ENCODE measurements at regions not wholly inside any gene's neighbourhood (a gene's known extent, or its start where the extent isn't known, plus 50 kb on each side); places are given as distances from the start of the nearest gene placed in this dataset.

GRCh38 chr18:40707797-40708196, 1247.2 kb upstream of the PIK3C3 start (continued):
- no peak for TF ChIP-seq ZNF687 (IDR thresholded peaks at IDR 0.05)
- no peak for TF ChIP-seq MXI1 (IDR thresholded peaks at IDR 0.05; ENCODE audit: low read depth, low read length)
- TF ChIP-seq MTA2 (IDR thresholded peaks at IDR 0.05; ENCODE audit: low read depth), result no peak
- TF ChIP-seq ATF3 (IDR thresholded peaks at IDR 0.05; ENCODE audit: borderline replicate concordance, extremely low read depth, low read depth, low read length), result no peak
- no peak for TF ChIP-seq RELB (IDR thresholded peaks at IDR 0.05; ENCODE audit: low read depth)

GRCh38 chr18:40698129-40698528, 1256.9 kb upstream of the PIK3C3 start:
- SMC1A ChIA-PET (ENCODE audit: uncharacterized antibody, unreplicated experiment), result no interaction called here
- TF ChIP-seq RUNX3 (IDR thresholded peaks at IDR 0.05; ENCODE audit: low read length), result no peak
- TF ChIP-seq ZNF207 (IDR thresholded peaks at IDR 0.05; ENCODE audit: borderline replicate concordance), result no peak
- no peak for TF ChIP-seq ELK1 (IDR thresholded peaks at IDR 0.05; ENCODE audit: low read depth, low read length)
- no peak for TF ChIP-seq EZH2 (IDR thresholded peaks at IDR 0.05; ENCODE audit: borderline replicate concordance, control insufficient read depth, low read depth, low read length)
- no peak for TF ChIP-seq ATF7 (IDR thresholded peaks at IDR 0.05; ENCODE audit: low read depth)
- no peak for TF ChIP-seq TARDBP (IDR thresholded peaks at IDR 0.05; ENCODE audit: borderline replicate concordance)
- no peak for TF ChIP-seq HDGF (IDR thresholded peaks at IDR 0.05)
- TF ChIP-seq CEBPZ (IDR thresholded peaks at IDR 0.05; ENCODE audit: low read depth, low read length), result no peak
- TF ChIP-seq DPF2 (IDR thresholded peaks at IDR 0.05), result no peak

More at GRCh38 chr18:40698129-40698528, 1256.9 kb upstream of the PIK3C3 start:
- Histone ChIP-seq H4K20me1 (ENCODE audit: control insufficient read depth, insufficient read depth) (no peaks in the 10 kb centered on the region), H3K4me1 (ENCODE audit: control insufficient read depth, insufficient read depth, low read length) (no peaks in the 10 kb centered on the region), H3K36me3 (ENCODE audit: control insufficient read depth in 2 of 2, insufficient read depth in 2 of 2, low read length in 1 of 2) (no peaks in the 10 kb centered on the region), H3K4me3 (no peak overlapping the region), H2AFZ (ENCODE audit: control insufficient read depth, low read depth, low read length) (no peak overlapping the region), H3K9ac (ENCODE audit: control insufficient read depth, insufficient read depth, low read length) (no peak overlapping the region), H3K4me2 (ENCODE audit: control insufficient read depth, insufficient read depth) (no peak overlapping the region), H3K9me3 (replicated peaks; ENCODE audit: control insufficient read depth, insufficient read depth, low read length) (no peaks in the 10 kb centered on the region), H3K79me2 (ENCODE audit: control insufficient read depth, insufficient read depth, low read length) (no peaks in the 10 kb centered on the region), H3K27ac (ENCODE audit: control insufficient read depth, insufficient read depth) (no peak overlapping the region), H3K27me3 (replicated peaks in 1 of 2; ENCODE audit: control insufficient read depth in 2 of 2, insufficient read depth in 2 of 2, low read length in 1 of 2) (no peaks in the 10 kb centered on the region)
- FAIRE-seq (no peak), ATAC-seq (no peak), DNase-seq (ENCODE audit: low read depth, low spot score) (no peak)
- in situ Hi-C loops (cut with MboI), result no loop called here
- CTCF ChIA-PET, result no interaction called here
- intact Hi-C loops (cut with micrococcal nuclease; ENCODE audit: unreplicated experiment), result no loop called here
- RAD21 ChIA-PET (ENCODE audit: unreplicated experiment), result no interaction called here
- BruUV-seq (replicated peaks), result no TSS peak
- POLR2A ChIA-PET, result no interaction called here

Data from GM12878 (cell line).